NCI-H2029 (cell line): ENCODE measurements at regions not wholly inside any gene's neighbourhood (a gene's known extent, or its start where the extent isn't known, plus 50 kb on each side); places are given as distances from the start of the nearest gene placed in this dataset.

Experiments
- DNase-seq: peaks from one replicate; lab custom pipeline; 2025; lab: John Stamatoyannopoulos, UW

DNA sequence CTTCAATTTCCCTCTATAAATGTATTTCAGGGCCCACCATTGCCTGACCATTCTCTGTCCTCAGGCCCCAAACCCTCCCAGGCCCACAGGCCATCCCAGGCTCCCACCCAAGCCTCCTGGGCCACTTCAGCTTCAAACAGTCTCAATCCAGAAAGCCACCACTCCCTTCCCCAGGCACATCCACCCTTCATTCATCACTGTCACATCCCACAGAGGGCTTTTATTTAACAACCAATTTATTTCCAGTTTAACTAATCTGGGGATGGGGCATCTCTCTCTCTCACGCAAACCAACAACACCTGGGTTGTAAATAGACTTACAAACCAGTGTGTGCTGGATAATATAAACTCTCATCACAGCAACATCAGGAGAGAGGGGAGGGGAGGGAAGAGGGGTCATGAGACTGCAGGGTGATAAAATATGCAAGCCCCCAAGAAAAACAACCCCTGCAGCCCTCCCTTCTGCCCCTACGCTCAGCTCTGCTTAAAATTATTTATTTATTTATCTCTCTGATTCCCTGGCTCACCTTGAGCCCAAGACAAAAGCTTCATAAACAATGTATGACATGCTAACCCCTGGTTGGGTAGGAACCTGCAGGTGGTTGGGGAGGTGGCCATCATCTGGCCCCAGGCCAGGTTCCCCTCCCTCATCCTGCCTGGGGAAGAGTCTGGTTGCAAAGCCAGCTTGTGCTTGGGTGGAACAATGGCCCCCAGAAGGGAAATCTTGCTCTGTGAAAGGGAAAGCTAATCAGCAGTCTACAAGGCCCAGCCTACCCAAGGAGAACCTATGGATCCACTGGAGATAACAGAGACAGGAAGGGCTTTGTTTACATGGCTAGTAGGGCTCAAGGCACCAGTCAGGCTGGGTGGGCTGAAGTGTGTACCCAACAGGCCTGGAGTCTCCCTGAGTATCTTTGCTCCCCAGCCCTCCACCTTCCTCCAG is 359.2 kb downstream of the BUD13 start:
- DNase-seq, result peak; percentile 67

DNA sequence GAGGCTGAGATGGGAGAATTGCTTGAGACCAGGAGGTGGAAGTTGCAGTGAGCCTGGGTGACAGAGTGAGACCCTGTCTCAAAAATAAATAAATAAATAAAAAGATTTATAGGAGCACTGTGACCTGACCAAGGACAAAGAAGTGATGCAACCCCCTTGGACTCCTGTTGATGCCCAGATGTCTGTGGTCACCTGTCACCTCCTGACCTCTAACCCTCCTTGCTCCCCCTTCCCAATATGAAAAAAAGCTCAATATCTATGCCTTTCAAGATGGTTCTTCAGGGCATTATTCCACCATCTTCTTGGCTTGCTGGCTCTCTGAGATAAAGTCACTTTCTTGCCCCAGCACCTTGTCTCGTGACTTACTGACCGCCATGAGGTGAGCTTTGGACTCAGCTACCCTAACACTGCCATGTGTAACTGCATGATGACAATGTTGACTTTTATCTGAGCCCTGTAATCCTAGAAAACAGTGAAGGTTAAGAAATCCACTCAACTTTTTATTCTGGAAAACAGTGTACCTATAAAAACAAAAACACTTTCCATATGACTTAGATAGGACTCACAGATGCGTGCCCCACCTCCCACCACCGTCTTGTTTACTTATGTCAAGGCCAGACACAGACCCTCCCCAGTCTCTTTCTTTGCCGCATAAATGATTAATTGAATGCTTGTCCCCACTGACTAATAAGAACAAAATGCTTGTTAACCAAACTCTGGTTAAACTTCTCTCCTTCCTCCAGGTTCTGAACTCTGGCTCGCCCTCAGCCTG is 360.5 kb downstream of the BUD13 start:
- DNase-seq, result no peak

DNA sequence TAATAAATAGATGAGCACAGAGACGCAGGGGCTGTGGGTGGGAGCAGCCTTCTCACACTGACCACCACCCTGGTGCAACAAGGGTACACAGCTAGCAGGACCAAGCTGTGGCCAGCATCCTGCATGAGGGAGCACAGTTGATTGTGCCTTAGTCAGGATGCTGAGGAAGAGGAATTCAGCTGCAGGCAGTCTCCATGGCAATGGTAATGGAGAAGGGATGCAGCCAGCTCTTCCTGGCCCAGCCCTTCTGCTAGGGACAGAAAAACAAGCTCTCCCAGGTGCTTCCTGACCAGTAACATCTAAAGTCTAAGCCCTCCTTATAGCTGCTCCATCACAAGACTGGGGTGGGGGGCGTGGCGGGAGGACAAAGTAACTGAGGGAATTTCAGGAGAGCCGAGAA is 363.5 kb downstream of the BUD13 start:
- no peak for DNase-seq

DNA sequence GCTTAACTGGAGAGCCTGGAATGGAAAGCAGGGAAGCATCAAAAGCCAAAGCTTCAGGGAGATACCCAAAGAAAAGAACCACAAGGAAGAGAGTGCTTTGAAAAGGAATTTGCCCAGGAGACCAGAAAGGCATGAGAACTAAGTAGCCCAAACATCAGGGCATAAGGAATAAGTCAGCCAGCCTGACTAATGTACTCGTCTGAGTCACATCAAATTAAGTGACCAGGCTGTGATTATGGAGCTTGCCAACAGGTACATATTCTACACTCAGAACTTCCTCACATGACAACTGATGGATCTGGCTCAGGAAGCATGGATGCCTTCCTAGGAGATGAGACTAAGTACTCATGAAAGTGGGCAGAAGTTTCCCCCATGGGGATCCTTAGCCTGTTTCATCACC is 366.7 kb downstream of the BUD13 start:
- no peak for DNase-seq

DNA sequence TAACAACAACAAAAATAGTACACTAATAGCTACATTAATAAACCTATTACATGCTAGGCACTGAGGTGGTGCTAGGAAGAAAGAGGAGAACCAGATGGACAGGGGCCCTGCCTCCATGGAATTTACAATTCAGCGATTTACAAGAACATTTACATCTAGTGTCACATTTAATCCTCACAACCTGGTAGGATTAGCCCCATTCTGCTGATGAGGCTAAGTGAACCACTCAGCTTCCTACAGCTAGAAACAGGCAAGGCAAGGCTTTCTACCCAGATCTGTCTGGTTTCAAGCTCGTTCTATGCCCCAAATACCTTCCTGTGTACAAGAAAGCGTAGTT is 368.4 kb downstream of the BUD13 start:
- DNase-seq, result no peak

DNA sequence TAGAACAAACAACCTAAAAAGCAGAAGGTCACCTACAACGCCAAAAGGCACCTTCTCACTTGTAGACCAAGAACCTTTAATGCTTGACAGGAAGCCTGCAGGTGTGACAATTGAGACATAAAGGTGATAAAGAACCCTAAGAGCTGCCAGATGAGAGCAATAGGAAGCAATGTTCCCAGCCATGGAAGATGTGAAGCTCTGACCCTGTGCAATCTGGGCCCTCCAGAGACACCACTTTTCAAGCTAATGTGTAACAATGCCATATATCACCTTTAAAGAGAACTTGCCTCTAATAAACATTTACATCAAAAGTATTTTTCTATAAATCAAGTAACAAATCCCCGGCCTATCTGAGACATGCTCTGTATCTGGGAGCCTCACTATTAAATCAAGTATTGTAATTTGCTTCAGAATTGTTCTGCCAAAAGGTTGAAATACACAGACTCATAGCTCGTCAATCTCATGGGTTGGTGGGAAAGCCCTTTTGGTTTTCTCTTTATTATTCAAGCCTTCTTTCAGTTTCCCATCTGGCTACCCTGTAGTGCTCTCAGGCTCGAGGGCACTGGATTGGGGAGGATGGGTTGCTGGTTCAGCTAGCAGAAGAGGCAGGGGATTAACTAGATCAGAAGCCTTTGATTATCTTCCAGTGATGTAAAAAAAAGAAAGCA is 368.9 kb downstream of the BUD13 start:
- no peak for DNase-seq

DNA sequence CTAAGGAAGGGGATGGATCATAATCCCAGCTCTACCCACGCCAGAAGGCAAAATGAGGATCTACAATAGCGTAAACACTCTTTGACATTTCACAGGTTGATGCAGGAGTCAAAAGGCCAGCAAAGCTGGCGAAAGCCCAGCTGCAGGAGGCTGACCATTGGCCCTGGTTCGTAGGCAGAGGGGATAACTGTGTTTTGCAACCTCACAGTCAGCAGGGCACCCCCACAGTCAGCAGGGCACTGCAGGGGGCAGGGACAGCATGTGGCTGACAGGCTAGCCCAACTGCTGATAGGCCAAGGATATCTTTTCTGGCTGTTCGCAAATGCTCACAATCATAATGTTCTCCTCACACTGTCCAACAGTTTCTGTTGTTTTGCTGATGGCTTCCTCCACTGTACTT is 372.7 kb downstream of the BUD13 start:
- DNase-seq, result no peak

DNA sequence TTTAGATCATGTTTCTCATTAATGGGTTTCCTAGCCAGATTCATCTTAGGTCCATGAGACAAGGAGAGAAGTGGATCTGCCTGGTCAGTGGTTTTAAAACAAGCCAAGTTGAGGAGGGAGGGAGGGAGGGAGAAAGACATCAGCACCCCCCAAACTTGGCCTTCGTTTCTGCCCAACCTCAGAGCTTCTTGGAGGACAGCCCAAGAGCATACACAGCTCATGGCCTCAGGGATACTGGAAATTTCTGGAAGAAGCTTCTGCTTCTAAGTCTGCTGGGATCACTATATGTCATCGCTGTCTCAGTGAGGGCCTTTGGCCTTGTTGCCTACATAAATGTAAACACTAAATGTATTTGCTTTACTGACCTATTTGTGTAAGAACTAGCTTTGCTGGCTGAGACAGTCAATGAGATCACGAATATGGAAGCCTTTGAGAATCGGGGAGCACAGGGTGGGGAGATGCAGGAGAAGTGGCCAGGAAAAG is 375.1 kb downstream of the BUD13 start:
- no peak for DNase-seq

DNA sequence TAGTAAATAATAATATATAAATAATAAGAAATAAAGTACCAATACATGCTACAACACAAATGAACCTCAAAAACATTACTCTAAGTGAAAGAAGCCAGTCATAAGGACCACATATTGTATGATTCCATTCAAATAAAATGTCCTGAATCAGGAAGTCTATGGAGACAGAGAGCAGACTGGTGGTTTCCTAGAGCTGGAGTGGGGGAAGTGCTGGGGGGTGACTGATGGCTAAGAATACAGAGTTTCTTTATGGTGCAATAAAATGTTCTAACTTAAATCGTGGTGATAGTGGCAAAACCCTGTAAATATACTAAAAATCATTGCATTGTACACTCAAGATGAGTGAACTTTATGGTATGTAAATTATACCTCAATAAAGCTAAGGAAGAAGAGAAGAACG is 376.5 kb downstream of the BUD13 start:
- DNase-seq, result no peak

DNA sequence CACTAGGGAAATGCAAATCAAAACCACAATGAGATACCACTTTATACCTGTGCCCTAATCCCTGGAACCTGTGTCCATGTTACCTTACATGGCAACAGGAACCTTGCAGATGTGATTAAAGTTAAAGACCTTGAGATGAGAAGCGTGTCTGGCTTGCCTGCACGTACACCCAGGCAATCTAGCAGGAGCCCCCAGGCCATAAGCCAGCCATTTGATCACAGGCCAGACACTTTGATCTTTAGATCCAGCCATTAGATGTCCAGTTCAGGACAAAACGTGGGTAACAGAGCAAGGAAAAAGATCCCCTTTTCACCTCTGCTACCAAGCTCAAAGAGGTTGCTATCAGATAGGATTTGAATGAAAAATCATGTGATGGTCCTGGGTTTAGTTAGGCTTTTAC is 378.8 kb downstream of the BUD13 start:
- DNase-seq, result no peak

DNA sequence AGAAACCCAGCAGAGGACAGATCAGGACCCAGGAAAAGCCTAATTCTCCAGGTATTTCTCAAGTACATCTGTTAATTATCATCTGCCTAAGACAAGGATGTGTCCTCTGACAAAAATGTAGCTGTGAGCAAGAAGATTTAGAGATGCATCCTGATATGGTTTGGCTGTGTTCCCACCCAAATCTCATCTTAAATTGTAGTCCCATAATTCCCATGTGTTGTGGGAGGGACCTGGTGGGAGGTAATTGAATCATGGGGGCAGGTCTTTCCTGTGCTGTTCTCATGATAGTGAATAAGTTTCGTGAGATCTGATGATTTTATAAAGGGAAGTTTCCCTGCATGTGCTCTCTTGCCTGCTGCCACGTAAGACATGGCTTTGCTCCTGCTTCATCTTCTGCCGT is 381.8 kb downstream of the BUD13 start:
- DNase-seq, result no peak

DNA sequence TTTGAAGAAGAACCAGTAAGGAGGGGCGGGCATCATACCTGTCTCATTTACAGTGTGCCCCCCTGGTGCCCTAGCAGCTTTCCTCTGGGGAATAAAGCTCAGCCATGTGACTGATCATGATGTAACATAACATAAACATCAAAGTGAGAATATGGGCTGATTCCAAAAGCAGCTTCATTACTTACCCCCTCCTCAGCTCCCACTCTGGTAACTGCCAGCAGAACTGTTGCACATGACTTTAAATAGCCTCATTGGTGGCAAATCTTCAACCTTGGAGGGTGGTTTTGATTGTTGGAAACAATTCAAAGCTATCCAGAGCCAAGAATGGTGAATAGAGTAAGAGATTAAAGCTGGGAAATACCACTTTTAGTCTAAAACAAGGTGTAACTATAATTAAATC is 384.6 kb downstream of the BUD13 start:
- DNase-seq, result no peak

DNA sequence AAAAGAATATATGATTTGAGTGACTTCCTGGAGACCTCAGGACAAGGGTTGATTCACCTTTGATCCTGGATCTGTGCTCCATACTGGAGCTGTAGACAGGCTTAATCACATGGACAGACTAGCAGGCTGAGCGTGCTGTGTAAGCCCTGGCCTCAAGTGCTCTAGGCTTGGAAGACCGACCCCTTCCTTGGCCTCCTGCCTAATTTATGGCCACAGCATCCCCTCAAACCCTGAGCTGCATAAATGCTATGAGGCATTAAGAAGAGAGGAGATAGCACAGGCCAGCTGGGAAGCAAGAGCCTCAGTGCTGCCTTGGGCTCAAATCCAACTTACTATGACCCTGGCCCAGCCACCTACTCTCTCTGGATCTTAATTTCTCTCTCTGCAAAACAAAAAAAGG is 385.1 kb downstream of the BUD13 start:
- DNase-seq, result no peak

DNA sequence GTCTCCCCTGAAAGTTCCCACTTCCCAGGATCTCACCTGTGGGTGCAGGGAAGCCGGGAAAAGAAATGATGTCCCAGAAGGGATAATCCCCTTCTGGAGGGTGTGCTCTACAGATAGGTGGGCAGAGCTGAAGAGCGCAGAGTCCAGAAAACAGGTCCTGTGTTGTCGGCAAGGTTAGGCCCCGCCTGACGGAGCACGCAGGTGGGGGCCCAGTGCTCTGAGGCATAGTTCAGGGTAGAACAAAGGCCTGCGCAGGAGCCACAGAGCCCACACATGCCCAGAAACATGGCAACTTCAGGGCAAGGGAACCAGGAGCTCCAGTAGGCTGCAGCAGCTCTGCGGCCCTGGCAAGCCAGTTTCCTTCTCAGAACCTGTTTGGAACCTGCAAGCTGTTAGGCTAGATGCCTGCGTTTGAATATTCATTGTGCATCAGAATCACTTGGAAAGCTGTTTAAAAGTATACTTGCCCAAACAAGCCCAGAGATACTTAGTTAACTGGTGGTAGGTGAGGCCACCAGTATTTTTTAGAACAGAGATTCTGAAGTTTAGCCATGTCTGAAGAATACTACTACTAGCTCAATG is 386.6 kb downstream of the BUD13 start:
- DNase-seq, result no peak

DNA sequence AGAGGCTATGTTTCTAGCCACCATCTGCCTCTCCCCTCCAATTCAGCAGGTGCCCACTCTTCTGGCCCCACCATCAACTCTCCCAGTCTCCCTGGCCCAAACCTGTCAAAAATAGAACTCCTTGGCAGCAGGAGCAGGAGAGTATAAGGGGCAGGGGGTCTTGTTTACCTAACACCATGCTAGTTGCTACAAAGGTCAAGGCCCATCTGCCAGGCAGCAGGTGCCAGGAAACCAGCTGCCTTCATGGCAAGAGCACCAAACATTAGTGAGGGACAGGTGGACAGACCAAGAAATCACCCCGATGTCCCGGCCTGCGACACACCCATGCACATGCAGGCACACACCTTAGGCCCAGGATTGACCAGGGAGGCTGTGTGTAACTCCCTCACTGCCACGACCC is 387.9 kb downstream of the BUD13 start:
- DNase-seq, result no peak

DNA sequence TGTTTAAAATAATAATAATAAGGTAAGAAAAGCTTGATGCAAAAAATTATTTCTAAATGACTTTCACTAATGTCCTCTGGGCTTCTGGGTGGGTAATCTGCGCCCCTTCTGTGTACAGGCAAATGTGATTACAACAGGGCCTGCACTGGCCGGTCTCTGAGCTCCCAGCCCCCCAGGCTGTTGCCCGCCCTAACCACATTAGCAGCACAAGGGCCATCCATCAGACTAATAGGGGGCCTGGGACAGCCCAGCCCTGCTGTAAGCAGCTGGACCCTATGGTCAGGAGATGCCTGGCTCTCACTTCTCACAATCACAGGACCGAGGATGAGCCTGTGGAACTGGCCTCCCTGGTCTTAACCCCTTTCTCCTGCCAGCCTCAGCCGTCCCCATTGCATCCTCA is 388.4 kb downstream of the BUD13 start:
- no peak for DNase-seq

DNA sequence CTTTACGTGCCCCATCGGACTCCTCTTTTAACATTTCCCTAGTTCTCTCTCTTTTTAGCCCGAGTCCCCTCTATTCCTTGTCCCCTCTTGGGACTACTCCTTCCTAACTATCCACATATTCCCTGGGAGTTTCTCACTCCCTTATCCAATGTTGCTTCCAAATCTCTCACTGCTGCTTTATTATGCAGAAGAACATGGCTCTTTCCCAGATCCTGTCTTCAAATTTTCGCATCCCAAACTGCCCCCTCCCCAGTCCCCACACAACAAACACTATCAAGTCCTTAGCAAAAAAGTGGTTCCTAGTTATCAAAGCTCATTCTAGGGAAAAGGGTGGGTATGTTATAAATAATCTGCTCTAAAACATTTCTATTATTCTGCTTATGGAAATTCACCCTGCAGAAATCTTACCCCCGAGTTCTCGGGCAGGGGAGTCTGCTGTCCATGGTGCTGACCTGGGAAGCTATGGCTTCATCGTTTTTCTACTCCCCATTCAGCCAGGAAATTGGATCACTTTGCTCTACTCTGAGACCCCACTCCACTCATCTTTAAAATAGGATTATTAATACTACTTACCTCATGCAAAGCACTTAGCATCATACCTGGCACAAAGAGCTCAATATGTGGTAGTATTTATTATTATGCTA is 393.5 kb downstream of the BUD13 start:
- no peak for DNase-seq

DNA sequence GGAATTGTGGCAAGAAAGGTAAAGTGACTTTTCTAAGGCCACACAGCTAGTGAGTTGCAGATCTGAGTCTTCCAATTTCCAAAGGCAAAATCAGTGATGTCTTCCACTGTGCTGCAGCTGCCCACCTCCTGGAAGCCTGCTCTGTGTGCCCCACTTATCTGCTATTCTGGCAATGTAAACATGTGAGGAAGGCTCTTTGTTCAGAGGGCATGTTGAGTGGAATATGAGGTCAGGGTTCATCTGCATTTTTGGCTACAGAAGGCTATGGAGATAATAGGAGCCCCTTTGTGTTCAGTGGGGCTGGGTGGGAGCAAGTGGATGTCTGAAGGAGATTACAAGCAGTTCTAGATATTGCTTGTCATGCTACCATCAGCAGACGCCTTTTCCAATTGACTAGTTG is 396.2 kb downstream of the BUD13 start:
- DNase-seq, result peak; percentile 77

DNA sequence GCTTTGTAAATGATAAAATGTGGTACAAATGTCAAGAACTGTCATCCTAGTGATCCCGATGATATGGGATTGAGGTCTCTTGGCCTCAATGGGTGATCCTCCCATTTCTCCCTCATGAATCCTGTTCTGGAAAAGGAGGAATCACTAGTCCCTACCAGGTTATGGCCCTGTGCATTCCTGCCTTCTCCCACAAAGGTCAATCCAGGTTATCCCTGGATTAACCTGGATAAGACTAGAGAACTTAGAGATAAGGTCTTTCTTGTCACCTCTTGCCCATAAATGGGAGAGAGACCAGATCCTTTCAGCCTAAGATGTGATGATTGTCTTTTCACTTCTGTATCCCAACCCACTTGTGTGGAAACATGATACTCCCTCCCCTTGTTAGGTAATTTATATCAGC is 396.7 kb downstream of the BUD13 start:
- peak; percentile 33 for DNase-seq

DNA sequence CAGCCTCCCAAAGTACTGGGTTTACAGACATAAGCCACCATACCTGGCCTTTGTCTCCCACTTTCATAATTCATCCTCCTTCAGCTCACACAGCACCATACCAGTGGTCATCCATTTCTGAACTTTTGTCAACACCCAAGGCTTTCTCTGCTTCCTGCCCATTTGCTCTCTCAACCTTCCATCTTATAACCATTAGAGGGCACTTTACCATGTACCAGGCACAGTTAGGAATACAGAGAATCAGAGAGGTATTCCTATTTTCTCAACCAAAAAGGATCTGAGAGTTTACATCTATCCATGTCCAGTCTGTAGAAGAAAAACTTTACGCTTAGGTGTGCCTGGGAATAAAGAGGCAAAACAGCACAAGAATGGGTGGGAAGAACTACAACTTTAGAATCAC is 397.6 kb downstream of the BUD13 start:
- no peak for DNase-seq

DNA sequence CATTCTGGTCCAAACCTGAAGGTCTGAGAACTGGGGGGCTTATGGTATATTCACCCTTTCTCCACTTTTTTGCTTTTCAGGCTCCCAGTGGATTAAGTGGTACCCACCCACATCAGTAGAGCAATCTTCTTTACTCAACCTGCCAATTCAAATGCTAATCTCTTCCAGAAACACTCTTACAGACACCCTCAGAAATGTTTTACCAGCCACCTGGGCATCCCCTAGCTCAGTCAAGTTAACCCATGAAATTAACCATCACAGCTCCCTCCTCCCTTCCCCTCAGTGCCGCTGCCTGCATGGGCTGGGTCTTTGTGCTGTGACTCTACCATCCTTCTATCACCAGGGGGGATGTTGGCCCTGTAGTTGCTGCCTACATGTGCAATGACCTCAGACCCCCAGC is 398.7 kb downstream of the BUD13 start:
- no peak for DNase-seq
